ENCODE measurements at regions not wholly inside any gene's neighbourhood (a gene's known extent, or its start where the extent isn't known, plus 50 kb on each side); places are given as distances from the start of the nearest gene placed in this dataset.

DNA sequence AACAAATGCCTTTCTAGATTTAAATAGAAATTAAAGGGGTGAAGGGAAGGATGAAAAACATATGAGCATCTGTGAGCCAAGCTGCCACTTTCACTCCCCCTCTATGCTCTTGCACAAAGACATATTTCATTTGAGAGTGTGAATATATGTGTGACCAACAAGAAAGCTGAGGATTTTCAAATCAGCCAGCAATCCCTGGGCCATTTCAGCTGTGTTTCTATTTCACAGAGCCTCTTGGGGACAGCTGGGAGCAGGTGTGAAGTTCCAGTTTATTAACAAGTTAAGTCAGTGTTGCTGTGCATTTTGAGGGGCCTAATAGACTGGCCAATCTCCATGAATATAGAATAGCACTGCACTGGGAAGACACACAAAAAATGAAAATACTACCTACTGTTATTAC is 248.7 kb upstream of the RGMB start:
- DNase-seq (ENCODE audit: low spot score), result no peak
- H3K4me3 ChIP-seq (ENCODE audit: low read depth in 1 of 3, low read length in 3 of 3), result no peak overlapping the region
- no peaks in the 10 kb centered on the region for H3K36me3 ChIP-seq (ENCODE audit: control insufficient read depth in 4 of 4, insufficient read depth in 3 of 4, low read depth in 1 of 4, low read length in 3 of 4)
- no peaks in the 10 kb centered on the region for H3K9me3 ChIP-seq (ENCODE audit: control insufficient read depth in 4 of 4, low read length in 3 of 4)
- TF ChIP-seq, protein P1, sequence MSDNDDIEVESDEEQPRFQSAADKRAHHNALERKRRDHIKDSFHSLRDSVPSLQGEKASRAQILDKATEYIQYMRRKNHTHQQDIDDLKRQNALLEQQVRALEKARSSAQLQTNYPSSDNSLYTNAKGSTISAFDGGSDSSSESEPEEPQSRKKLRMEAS (IDR thresholded peaks at IDR 0.05), result no peak
- TF ChIP-seq RXRA (IDR thresholded peaks at IDR 0.05), result no peak
- no peaks in the 10 kb centered on the region for H3K4me1 ChIP-seq (ENCODE audit: control insufficient read depth in 4 of 4, insufficient read depth in 4 of 4, low read length in 3 of 4)
- H3K27ac ChIP-seq (ENCODE audit: low read depth in 1 of 2, low read length in 2 of 2), result no peak overlapping the region
- no peak overlapping the region for H3K9ac ChIP-seq (ENCODE audit: low read depth in 1 of 2, low read length in 2 of 2)
- H3K27me3 ChIP-seq (ENCODE audit: control insufficient read depth in 4 of 4, insufficient read depth in 4 of 4, low read length in 3 of 4), result peaks cover 0 to 3% (median 0%) of the 10 kb centered on the region in 4 donors

DNA sequence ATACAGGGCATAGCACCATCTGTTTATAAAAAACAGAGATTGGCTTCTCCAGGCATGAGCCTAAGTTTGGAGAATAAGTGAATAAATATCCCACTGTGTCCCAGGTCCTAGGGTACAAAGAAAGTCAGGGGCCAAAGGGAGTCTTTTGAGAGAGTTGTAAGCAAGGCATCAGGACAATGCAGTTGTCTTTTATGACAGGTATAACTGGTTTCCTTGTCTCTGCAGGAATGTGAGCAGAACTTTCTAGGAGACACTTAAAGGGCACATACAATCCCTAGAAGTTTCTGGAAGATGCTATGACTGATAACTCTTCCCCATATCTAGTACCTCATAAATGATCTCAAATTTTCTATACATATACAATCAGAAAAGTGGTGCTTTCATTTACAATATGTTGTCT is 245.6 kb upstream of the RGMB start:
- H3K9ac ChIP-seq (ENCODE audit: low read depth in 1 of 2, low read length in 2 of 2), result no peak overlapping the region
- H3K27ac ChIP-seq (ENCODE audit: low read depth in 1 of 2, low read length in 2 of 2), result no peak overlapping the region
- no peaks in the 10 kb centered on the region for H3K4me1 ChIP-seq (ENCODE audit: control insufficient read depth in 4 of 4, insufficient read depth in 4 of 4, low read length in 3 of 4)
- TF ChIP-seq EGR1 (IDR thresholded peaks at IDR 0.05; ENCODE audit: low read depth in 2 of 2) (no peak), HNF4G (IDR thresholded peaks at IDR 0.05) (no peak), TAF1 (conservative IDR thresholded peaks at IDR 0.05) (no peak), RXRA (IDR thresholded peaks at IDR 0.05) (no peak), FOXA2 (IDR thresholded peaks at IDR 0.05) (no peak), RAD21 (IDR thresholded peaks at IDR 0.05) (no peak)
- TF ChIP-seq, protein P1 (IDR thresholded peaks at IDR 0.05), result no peak
- TF ChIP-seq, protein P2, sequence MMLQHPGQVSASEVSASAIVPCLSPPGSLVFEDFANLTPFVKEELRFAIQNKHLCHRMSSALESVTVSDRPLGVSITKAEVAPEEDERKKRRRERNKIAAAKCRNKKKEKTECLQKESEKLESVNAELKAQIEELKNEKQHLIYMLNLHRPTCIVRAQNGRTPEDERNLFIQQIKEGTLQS (IDR thresholded peaks at IDR 0.05), result no peak
- no peak for DNase-seq (ENCODE audit: low spot score)
- H3K9me3 ChIP-seq (ENCODE audit: control insufficient read depth in 4 of 4, low read length in 3 of 4), result no peaks in the 10 kb centered on the region
- H3K27me3 ChIP-seq (ENCODE audit: control insufficient read depth in 4 of 4, insufficient read depth in 4 of 4, low read length in 3 of 4), result peaks cover 0 to 3% (median 0%) of the 10 kb centered on the region in 4 donors
- no peaks in the 10 kb centered on the region for H3K36me3 ChIP-seq (ENCODE audit: control insufficient read depth in 4 of 4, insufficient read depth in 3 of 4, low read depth in 1 of 4, low read length in 3 of 4)
- no peak overlapping the region for H3K4me3 ChIP-seq (ENCODE audit: low read depth in 1 of 3, low read length in 3 of 3)

DNA sequence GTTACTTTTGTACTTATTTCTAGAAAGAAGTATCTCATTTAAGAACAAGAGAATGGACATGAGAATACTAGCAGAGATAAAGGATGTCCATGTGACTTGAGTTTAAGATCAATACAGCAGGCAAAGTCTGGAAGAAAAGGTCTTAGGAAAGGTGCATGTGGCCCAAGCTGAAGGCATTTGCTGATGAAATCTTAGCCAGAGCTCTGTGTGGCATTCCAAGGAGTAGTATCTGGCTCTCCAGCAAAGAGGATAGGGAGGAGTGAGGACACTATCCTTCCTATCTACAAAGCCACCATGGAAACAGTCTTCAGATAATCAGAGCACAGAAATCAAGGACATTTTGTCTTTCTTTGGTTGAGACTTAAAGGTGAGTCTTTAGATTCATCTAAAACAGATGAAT is 244.1 kb upstream of the RGMB start:
- H3K9ac ChIP-seq (ENCODE audit: low read depth in 1 of 2, low read length in 2 of 2), result no peak overlapping the region
- no peaks in the 10 kb centered on the region for H3K4me1 ChIP-seq (ENCODE audit: control insufficient read depth in 4 of 4, insufficient read depth in 4 of 4, low read length in 3 of 4)
- H3K4me3 ChIP-seq (ENCODE audit: low read depth in 1 of 3, low read length in 3 of 3), result no peak overlapping the region
- no peaks in the 10 kb centered on the region for H3K9me3 ChIP-seq (ENCODE audit: control insufficient read depth in 4 of 4, low read length in 3 of 4)
- peaks cover 0 to 3% (median 0%) of the 10 kb centered on the region in 4 donors for H3K27me3 ChIP-seq (ENCODE audit: control insufficient read depth in 4 of 4, insufficient read depth in 4 of 4, low read length in 3 of 4)
- no peak overlapping the region for H3K27ac ChIP-seq (ENCODE audit: low read depth in 1 of 2, low read length in 2 of 2)
- TF ChIP-seq, protein P1 (IDR thresholded peaks at IDR 0.05), result no peak
- DNase-seq (ENCODE audit: low spot score), result no peak
- H3K36me3 ChIP-seq (ENCODE audit: control insufficient read depth in 4 of 4, insufficient read depth in 3 of 4, low read depth in 1 of 4, low read length in 3 of 4), result no peaks in the 10 kb centered on the region

DNA sequence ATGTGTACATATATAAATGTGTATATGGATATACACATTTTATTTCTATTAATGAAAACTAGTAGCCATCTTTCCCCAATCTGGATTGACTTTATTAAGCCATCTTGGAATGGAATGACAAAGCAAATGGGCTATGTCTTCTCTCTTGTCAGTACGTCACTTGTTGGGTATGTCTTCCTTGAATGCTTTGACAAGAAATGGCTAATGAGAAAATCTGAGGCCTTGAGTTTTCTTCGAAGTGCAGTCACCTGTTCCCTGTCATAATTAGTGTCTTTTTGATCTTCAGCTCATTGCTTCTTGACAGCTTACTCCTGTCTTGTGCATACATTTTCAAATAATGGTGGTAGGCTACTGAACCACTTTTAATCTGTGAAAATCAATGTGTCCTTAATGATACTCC is 243.2 kb upstream of the RGMB start:
- no peak for DNase-seq (ENCODE audit: low spot score)
- Histone ChIP-seq H3K9ac (ENCODE audit: low read depth in 1 of 2, low read length in 2 of 2) (no peak overlapping the region), H3K4me3 (ENCODE audit: low read depth in 1 of 3, low read length in 3 of 3) (no peak overlapping the region), H3K4me1 (ENCODE audit: control insufficient read depth in 4 of 4, insufficient read depth in 4 of 4, low read length in 3 of 4) (no peaks in the 10 kb centered on the region), H3K27me3 (ENCODE audit: control insufficient read depth in 4 of 4, insufficient read depth in 4 of 4, low read length in 3 of 4) (peaks cover 0 to 3% (median 0%) of the 10 kb centered on the region in 4 donors), H3K9me3 (ENCODE audit: control insufficient read depth in 4 of 4, low read length in 3 of 4) (no peaks in the 10 kb centered on the region), H3K27ac (ENCODE audit: low read depth in 1 of 2, low read length in 2 of 2) (no peak overlapping the region), H3K36me3 (ENCODE audit: control insufficient read depth in 4 of 4, insufficient read depth in 3 of 4, low read depth in 1 of 4, low read length in 3 of 4) (no peaks in the 10 kb centered on the region)
- no peak for TF ChIP-seq RXRA (IDR thresholded peaks at IDR 0.05)
- no peak for TF ChIP-seq TAF1 (conservative IDR thresholded peaks at IDR 0.05)
- TF ChIP-seq, protein P1 (IDR thresholded peaks at IDR 0.05), result no peak
- no peak for TF ChIP-seq FOXA2 (IDR thresholded peaks at IDR 0.05)
- no peak for TF ChIP-seq NR2F2 (IDR thresholded peaks at IDR 0.05)
- TF ChIP-seq, protein P3, sequence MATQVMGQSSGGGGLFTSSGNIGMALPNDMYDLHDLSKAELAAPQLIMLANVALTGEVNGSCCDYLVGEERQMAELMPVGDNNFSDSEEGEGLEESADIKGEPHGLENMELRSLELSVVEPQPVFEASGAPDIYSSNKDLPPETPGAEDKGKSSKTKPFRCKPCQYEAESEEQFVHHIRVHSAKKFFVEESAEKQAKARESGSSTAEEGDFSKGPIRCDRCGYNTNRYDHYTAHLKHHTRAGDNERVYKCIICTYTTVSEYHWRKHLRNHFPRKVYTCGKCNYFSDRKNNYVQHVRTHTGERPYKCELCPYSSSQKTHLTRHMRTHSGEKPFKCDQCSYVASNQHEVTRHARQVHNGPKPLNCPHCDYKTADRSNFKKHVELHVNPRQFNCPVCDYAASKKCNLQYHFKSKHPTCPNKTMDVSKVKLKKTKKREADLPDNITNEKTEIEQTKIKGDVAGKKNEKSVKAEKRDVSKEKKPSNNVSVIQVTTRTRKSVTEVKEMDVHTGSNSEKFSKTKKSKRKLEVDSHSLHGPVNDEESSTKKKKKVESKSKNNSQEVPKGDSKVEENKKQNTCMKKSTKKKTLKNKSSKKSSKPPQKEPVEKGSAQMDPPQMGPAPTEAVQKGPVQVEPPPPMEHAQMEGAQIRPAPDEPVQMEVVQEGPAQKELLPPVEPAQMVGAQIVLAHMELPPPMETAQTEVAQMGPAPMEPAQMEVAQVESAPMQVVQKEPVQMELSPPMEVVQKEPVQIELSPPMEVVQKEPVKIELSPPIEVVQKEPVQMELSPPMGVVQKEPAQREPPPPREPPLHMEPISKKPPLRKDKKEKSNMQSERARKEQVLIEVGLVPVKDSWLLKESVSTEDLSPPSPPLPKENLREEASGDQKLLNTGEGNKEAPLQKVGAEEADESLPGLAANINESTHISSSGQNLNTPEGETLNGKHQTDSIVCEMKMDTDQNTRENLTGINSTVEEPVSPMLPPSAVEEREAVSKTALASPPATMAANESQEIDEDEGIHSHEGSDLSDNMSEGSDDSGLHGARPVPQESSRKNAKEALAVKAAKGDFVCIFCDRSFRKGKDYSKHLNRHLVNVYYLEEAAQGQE (IDR thresholded peaks at IDR 0.05), result no peak
- TF ChIP-seq YY1 (IDR thresholded peaks at IDR 0.05), result no peak
- TF ChIP-seq EGR1 (IDR thresholded peaks at IDR 0.05; ENCODE audit: low read depth in 2 of 2), result no peak
- no peak for TF ChIP-seq JUND (IDR thresholded peaks at IDR 0.05)
- 81% methylated on average over 2 of the region's 2 CpGs for WGBS

All from liver (tissue), 7 donors.